ENCODE measurements at regions not wholly inside any gene's neighbourhood (a gene's known extent, or its start where the extent isn't known, plus 50 kb on each side); places are given as distances from the start of the nearest gene placed in this dataset.

GRCh38 chr2:164323978-164324377, 297.3 kb downstream of the GRB14 start:
- intact Hi-C loops (cut with DNase I): no loop called here

DNA sequence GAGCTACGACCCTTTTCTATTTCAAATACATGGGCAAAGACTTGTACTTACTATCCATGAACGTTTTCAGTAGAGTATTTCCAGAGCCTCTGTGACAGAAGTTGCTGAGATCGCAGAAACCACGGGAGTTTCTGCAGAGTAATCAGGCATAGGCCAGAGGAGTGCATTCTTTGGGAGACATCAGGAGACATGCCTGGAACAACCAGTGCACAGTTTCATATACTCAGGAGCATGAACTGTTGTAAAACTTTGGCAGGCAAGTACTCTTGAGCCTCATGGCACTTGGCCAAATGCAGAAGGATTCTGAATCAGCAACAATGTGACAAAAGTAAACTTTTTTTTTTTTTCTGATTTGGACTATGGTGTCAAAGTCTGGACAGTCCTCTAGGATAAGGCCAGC, 307.1 kb downstream of the GRB14 start:
- DNase-seq (ENCODE audit: low spot score): no peak
- intact Hi-C loops (cut with DNase I): no loop called here

More at GRCh38 chr2:164323978-164324377, 297.3 kb downstream of the GRB14 start:
- no peak for DNase-seq (ENCODE audit: low spot score)

DNA sequence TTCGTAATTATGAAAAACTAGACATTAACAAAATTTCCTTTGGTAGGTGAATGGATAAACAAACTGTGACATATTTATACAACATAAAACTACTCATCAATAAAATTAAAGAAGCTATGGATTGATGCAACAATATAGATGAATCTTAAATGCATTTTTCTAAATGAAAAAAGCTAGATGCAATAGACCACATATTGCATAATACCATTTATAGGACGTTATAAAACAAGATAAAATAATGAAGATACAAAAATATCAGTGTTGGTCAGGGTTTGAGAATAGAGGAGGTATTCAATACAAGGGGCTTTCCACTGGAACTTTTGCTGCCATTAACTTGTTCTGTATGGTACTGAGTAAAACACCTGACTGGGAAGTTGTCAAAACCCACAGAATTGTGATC, 314.4 kb downstream of the GRB14 start:
- intact Hi-C loops (cut with DNase I): no loop called here
- no peak for DNase-seq (ENCODE audit: low spot score)

DNA sequence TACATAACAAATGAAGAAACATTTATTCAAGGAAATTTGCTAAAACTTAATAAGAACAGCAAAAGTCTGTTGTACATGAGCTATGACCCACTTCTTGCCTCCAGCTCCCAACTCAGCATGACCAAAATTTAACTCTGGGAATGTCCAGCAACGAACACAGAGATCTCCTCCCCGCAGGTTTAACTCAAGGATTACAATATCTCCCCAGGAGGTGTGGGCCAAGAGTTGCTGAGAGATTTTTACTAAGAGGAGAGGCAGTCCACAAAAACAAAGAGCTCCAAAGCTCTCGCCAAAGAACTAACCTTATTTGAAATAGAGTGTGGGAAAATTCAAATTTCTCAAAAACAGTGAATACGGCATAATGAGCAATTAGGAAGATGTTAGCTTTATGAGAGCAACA, 318.5 kb downstream of the GRB14 start:
- intact Hi-C loops (cut with DNase I): no loop called here
- no peak for DNase-seq (ENCODE audit: low spot score)

DNA sequence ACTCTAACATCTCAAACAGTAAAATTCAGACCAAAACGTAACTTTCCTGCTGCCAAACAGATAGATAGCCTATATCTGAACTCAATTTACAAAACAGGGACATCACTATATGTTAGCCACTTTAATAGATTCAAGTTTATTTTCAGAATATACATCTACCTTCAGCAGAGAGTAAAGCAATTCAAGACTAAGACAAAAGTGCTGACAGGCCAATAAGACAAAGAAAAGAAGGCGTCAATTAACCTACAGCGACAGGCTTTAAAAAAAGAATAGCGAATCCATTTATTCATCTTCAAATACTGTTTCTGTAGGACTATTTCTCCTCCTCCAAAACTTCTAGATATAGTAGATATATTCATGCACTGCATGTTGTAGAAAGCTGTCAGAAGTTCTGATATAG, 333.0 kb downstream of the GRB14 start:
- intact Hi-C loops (cut with DNase I): no loop called here
- DNase-seq (ENCODE audit: low spot score): no peak

DNA sequence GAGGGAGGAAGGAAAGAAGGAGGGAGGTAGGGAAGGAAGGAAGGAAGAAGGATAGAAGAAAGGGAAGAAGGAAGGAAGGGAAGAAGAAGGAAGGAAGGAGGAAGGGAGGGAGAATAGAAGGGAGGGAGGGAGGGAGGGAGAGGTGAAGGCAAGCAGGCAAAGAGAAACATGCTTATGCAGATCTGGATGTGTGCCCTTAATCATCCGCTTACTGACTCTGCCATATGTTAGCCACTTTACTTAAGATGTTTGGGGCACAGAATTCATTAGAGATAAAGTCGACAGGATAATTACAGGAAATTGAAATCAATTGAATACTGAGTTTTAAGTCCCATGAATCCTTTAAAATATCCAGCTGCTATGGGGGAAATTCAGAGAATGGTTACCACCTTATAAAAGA, 334.2 kb downstream of the GRB14 start:
- DNase-seq (ENCODE audit: low spot score): no peak

DNA sequence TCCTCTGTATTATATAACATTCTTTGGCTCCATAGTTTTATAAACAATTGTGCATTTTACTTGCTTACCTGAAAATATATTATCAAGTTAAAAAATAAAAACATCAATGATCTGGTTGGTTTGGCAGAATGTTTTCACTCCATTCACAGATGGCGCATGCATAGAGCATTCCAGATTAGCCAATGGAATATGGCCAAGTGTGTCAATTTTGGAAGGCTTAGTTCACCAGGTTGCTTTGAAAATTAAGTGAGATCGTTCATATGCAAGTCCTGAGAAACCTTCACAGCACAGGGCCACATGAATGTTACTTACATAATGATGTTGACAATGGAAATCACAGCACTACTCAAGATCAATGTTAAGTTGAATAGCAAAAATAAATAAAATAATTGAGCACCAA, 335.7 kb downstream of the GRB14 start:
- intact Hi-C loops (cut with DNase I): no loop called here
- no peak for DNase-seq (ENCODE audit: low spot score)

More for the DNA sequence above, 334.2 kb downstream of the GRB14 start:
- intact Hi-C loops (cut with DNase I): no loop called here

DNA sequence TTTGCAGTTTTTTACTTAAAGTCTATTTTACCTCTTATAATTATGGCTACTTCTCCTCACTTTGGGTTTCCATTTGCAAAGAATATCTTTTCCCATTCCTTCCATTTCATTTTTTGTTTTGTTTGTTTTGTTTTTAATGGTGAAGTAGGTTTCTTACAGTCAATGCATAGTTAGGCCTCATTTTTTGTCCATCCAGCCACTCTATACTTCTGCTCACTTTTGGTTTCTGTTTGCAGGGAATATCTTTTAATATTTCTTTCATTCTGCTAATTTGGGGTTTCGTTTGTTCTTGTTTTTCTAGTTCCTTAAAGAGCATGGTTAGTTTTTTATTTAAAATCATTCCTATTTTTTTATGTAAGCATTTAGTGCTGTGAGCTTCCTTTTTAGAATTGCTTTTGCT, 339.4 kb downstream of the GRB14 start:
- intact Hi-C loops (cut with DNase I): no loop called here
- DNase-seq (ENCODE audit: low spot score): no peak

GRCh38 chr2:164275659-164276058, 345.6 kb downstream of the GRB14 start:
- DNase-seq (ENCODE audit: low spot score): no peak
- intact Hi-C loops (cut with DNase I): no loop called here

GRCh38 chr2:164260506-164260905, 360.8 kb downstream of the GRB14 start:
- no peak for DNase-seq (ENCODE audit: low spot score)
- intact Hi-C loops (cut with DNase I): no loop called here

DNA sequence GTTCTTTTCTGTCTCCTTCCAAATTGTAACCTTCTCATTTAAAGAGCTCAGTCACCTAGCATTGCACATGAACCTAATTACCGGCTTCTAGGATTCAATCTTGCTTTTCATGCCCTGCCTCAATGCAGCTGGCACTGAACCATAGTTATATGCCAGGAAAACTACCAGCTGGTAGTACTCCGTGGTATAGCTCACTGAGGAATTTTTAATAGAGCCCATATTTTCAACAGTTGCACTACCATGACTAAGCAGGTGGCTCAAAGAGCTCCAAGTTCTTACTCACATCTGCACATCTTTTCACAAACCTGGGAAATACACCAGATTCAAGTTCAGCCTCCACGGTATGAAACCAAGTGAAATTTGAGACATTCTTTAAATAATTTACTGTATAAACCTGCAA, 363.5 kb downstream of the GRB14 start:
- DNase-seq (ENCODE audit: low spot score): no peak
- intact Hi-C loops (cut with DNase I): no loop called here

GRCh38 chr2:164252568-164253287, 368.6 kb downstream of the GRB14 start:
- intact Hi-C loops (cut with DNase I): no loop called here
- no peak for DNase-seq (ENCODE audit: low spot score)

GRCh38 chr2:164243315-164243714, 378.0 kb downstream of the GRB14 start:
- no peak for DNase-seq (ENCODE audit: low spot score)
- intact Hi-C loops (cut with DNase I): no loop called here

DNA sequence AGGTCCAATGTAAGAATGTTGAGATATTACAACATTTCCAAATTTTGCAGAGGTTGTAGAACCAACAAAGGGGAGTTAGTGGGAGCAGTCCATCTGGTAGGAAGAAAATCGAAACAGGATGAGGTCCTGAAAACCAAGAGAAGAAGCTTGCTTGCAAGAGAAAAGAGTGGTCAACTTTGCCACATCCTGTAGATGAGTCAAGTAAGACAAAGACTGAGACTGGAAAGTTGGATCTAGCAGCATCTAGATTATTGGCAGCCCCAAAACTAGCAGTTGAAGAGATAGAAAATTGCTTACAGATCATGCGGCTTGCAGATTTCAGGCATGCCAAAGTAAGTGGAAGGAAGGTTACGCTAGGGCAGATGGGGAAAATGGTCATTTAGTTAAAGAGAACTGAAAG, 378.9 kb downstream of the GRB14 start:
- intact Hi-C loops (cut with DNase I): no loop called here
- no peak for DNase-seq (ENCODE audit: low spot score)

- DNase-seq (ENCODE audit: low spot score): no peak
- intact Hi-C loops (cut with DNase I): no loop called here
Measured at GRCh38 chr2:164234074-164234473, 387.2 kb downstream of the GRB14 start.

DNA sequence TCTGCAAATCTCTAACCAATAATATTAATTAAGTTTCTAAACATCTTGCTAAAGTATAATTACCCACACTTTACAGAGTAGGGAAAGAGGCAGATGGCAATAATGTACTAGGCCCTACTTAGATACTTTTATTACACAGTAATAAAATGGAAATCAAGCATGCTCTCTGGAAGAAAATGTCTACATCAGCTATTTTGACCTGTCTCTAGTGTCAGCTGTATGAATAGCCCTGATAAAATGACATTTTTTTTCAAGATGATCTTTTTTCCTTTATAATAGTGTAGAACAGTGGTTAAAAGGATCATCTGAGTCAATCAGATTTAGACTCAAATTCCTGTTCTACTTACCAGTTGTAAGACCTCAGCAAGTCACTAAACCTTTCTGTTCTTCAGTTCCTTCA, 397.3 kb downstream of the GRB14 start:
- no peak for DNase-seq (ENCODE audit: low spot score)
- intact Hi-C loops (cut with DNase I): no loop called here

- DNase-seq (ENCODE audit: low spot score): no peak
- intact Hi-C loops (cut with DNase I): no loop called here
Measured at GRCh38 chr2:164221473-164221872, 399.8 kb downstream of the GRB14 start.

GRCh38 chr2:164220265-164220664, 401.0 kb downstream of the GRB14 start:
- intact Hi-C loops (cut with DNase I): no loop called here
- DNase-seq (ENCODE audit: low spot score): no peak

GRCh38 chr2:164213916-164214315, 407.4 kb downstream of the GRB14 start:
- intact Hi-C loops (cut with DNase I): no loop called here
- DNase-seq (ENCODE audit: low spot score): no peak

DNA sequence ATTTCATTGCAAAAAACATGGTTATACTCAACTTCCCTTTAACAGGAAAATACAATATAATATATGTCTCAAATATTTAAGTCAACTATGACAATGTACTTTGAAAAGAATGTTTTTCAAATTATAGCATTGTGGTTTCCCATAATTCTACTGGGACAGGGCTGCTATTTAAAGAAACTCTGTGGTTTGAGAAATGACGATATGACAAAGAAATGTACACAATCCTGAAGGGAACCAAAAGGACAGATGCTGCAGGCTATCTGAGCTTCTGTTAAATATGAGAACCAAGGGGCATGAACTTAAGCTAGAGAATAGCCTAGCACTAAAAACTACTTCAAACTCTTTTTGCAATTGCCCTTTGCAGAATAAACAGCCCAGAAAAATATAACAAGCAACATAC, 415.9 kb downstream of the GRB14 start:
- DNase-seq (ENCODE audit: low spot score): no peak
- intact Hi-C loops (cut with DNase I): no loop called here

DNA sequence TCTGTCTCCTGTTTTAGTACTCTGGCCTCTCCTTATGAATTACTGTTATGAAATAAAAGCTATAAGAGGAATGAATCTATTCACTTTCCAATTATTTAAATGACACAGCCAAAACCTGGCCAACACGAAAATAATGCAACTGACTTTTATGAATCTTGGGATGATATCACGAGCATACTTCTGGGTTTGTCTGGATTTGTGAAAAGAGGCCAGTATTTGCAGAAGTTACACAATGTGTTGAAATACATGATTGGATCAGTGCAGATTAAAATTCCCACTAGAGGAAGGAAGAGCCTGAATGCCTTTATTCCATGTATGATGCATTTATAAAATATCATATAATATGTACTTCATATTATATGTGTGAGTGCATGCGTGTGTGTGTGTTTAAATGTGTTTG, 418.2 kb downstream of the GRB14 start:
- no peak for DNase-seq (ENCODE audit: low spot score)
- intact Hi-C loops (cut with DNase I): no loop called here

DNA sequence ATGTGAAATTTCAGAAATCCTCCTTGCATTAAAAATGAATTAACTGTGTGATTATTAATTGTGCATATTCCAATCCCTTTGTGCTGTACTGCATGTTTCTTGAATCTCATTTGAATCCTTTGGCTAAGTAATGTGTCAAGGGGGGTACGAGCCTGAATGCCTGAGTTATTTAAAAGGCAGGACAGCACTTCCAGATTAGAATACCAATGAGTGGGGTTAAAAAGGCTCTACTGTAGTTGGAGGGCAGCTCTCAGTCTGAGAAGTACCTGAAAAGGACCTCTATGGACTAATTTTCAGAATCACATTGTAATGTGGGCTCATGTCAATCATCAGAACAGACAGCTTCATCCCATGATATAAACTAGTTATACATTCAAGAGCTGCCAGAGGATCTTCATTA, 423.0 kb downstream of the GRB14 start:
- intact Hi-C loops (cut with DNase I): no loop called here
- no peak for DNase-seq (ENCODE audit: low spot score)

All from posterior vena cava (tissue), 2 donors.